GM10266 (cell line): ENCODE measurements at regions not wholly inside any gene's neighbourhood (a gene's known extent, or its start where the extent isn't known, plus 50 kb on each side); places are given as distances from the start of the nearest gene placed in this dataset.

ENCODE experiments used
- DNase-seq: peaks from one replicate; pipeline ENCODE4 v3.0.0; 2012; ENCODE audit errors: extremely low spot score
- CTCF ChIP-seq: IDR thresholded peaks from 2 replicates; pipeline ENCODE4 v1.5.1; 2012; ENCODE audit warnings: mild to moderate bottlenecking, low read depth; ENCODE audit not compliant: control insufficient read depth, insufficient read depth; ENCODE audit errors: missing control alignments

- DNase-seq: no peak
These were observed 888.4 kb upstream of the PHF14 start for GRCh38 chr7:10085231-10085630.

GRCh38 chr7:10100572-10100971, 873.1 kb upstream of the PHF14 start:
- TF ChIP-seq CTCF: no peak
- DNase-seq: no peak

More at GRCh38 chr7:10085231-10085630, 888.4 kb upstream of the PHF14 start:
- no peak for TF ChIP-seq CTCF

- TF ChIP-seq CTCF: no peak
- no peak for DNase-seq
These were observed 872.3 kb upstream of the PHF14 start for GRCh38 chr7:10101351-10101750.

GRCh38 chr7:10104292-10104691, 869.4 kb upstream of the PHF14 start:
- DNase-seq: no peak
- TF ChIP-seq CTCF: no peak

GRCh38 chr7:10106609-10107008, 867.1 kb upstream of the PHF14 start:
- no peak for DNase-seq
- no peak for TF ChIP-seq CTCF

GRCh38 chr7:10116511-10116910, 857.2 kb upstream of the PHF14 start:
- no peak for TF ChIP-seq CTCF
- DNase-seq: no peak

- DNase-seq: no peak
- no peak for TF ChIP-seq CTCF
These were observed 855.9 kb upstream of the PHF14 start for GRCh38 chr7:10117815-10118214.
